ENCODE measurements at regions not wholly inside any gene's neighbourhood (a gene's known extent, or its start where the extent isn't known, plus 50 kb on each side); places are given as distances from the start of the nearest gene placed in this dataset.

GRCh38 chr11:134560066-134560465 is 148.0 kb upstream of the B3GAT1 start:
- TF ChIP-seq CTCF (IDR thresholded peaks at IDR 0.05), result no peak
- TF ChIP-seq POLR2A (IDR thresholded peaks at IDR 0.05), result no peak

Measured in body of pancreas (tissue), 4 donors.